ENCODE measurements at regions not wholly inside any gene's neighbourhood (a gene's known extent, or its start where the extent isn't known, plus 50 kb on each side); places are given as distances from the start of the nearest gene placed in this dataset.

DNA sequence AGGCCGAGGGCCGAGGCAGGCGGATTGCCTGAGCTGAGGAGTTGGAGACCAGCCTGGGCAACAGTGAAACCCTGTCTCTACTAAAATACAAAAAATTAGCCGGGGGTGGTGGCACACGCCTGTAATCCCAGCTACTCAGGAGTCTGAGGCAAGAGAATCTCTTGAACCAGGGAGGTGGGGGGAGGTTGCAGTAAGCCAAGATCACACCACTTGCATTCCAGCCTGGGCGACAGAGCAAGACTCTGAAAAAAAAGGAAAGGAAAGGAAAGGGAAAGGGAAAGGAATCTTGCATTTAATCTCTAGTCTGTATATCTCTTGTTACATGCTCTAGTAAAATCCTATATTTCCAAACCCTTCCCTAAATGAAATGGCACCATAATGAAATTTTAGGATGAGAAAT lies 328.3 kb upstream of the ADGRL2 start:
- Mint-ChIP-seq H3K9me3 (peaks cover 2 to 21% (median 4%) of the 10 kb centered on the region in 5 donors), H3K27ac (no peak overlapping the region), H3K4me3 (peak overlapping the region in 1 of 7 donors; percentile 40), H3K4me1 (no peaks in the 10 kb centered on the region), H3K36me3 (no peaks in the 10 kb centered on the region), H3K27me3 (peaks cover 0 to 1% of the 10 kb centered on the region in 2 donors)
- CTCF ChIA-PET, result no interaction called here
- POLR2A ChIA-PET, result no interaction called here
- no peak overlapping the region for H3K27ac ChIP-seq (ENCODE audit: low read depth, low read length)
- H3K27me3 ChIP-seq (ENCODE audit: insufficient read depth, low read length, poor library complexity, severe bottlenecking), result no peaks in the 10 kb centered on the region
- H3K36me3 ChIP-seq (ENCODE audit: insufficient read depth, low read length), result no peaks in the 10 kb centered on the region
- no peak overlapping the region for H3K4me3 ChIP-seq (ENCODE audit: low read length)
- H3K4me1 ChIP-seq (ENCODE audit: insufficient read depth, low read length), result no peaks in the 10 kb centered on the region
- H3K9me3 ChIP-seq (ENCODE audit: low read length), result no peaks in the 10 kb centered on the region
- DNase-seq, result no peak

DNA sequence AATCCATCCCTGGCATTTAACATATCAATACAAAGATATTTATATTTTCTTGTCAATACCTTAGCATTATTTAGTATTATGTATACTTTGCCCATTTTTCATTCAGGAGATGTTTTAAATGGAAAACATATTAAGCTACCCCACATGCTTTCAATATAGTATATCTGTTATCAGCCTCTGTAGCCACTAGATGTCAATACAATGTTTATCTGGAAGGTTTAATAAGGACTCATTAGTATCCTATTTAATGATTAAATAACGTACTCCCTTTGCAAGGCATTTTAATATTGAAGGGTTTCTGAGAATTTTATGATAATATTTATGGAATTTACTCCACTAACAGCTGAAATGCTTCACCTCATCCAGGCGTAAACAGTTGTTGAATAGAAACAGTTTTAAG lies 329.5 kb upstream of the ADGRL2 start:
- H3K27ac Mint-ChIP-seq, result no peak overlapping the region
- no peaks in the 10 kb centered on the region for H3K9me3 ChIP-seq (ENCODE audit: low read length)
- ChIA-PET POLR2A (no interaction called here), CTCF (no interaction called here)
- H3K4me1 Mint-ChIP-seq, result no peaks in the 10 kb centered on the region
- no peak overlapping the region for H3K4me3 Mint-ChIP-seq
- no peak overlapping the region for H3K27ac ChIP-seq (ENCODE audit: low read depth, low read length)
- H3K36me3 Mint-ChIP-seq, result no peaks in the 10 kb centered on the region
- H3K27me3 Mint-ChIP-seq, result peaks cover 0 to 1% of the 10 kb centered on the region in 2 donors
- DNase-seq, result no peak
- no peaks in the 10 kb centered on the region for H3K27me3 ChIP-seq (ENCODE audit: insufficient read depth, low read length, poor library complexity, severe bottlenecking)
- no peak overlapping the region for H3K4me3 ChIP-seq (ENCODE audit: low read length)
- H3K36me3 ChIP-seq (ENCODE audit: insufficient read depth, low read length), result no peaks in the 10 kb centered on the region
- no peaks in the 10 kb centered on the region for H3K4me1 ChIP-seq (ENCODE audit: insufficient read depth, low read length)
- H3K9me3 Mint-ChIP-seq, result peaks cover 0 to 16% (median 7%) of the 10 kb centered on the region in 5 donors

DNA sequence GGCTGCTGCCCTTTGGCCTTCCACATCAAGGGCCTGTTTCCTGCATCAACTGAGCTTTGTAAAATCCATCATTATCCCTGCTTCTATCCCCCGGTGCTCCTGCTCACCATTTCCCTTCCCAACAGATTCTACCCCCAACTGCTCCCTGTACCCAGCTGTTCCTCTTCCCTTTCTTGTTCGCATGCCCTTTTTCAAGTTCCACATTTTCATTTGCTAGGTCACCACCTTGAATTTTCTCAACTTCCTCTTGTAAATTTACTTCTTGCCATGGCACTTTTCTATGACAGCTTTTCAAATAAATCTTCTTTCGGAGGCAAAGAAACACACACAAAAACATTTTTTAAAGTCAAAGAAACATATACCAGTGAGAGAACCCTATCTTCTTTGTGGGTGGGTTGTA lies 330.5 kb upstream of the ADGRL2 start:
- H3K27me3 Mint-ChIP-seq, result no peaks in the 10 kb centered on the region

DNA sequence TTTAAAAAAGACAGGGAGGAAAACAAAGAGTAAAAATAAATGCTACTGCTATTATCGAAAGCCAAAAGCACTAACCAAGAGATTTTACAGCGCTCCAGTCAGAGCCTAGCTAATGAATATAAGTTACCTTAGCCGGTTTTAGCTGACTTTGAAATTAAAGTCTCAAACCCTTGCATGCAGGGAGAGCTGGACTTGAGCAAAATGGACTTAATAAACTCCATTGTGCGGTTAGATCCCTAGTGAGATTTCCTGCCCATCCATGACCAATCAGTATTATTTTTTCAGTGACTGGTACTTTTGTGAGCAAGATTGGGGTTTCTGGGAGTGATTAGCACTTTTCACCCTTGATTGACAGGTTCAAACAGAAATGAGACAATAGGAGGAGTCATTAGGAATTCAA lies 333.4 kb upstream of the ADGRL2 start:
- Histone ChIP-seq H3K36me3 (ENCODE audit: insufficient read depth, low read length) (no peaks in the 10 kb centered on the region), H3K27me3 (ENCODE audit: insufficient read depth, low read length, poor library complexity, severe bottlenecking) (no peaks in the 10 kb centered on the region), H3K27ac (ENCODE audit: low read depth, low read length) (no peak overlapping the region), H3K4me1 (ENCODE audit: insufficient read depth, low read length) (no peaks in the 10 kb centered on the region), H3K4me3 (ENCODE audit: low read length) (no peak overlapping the region), H3K9me3 (ENCODE audit: low read length) (no peaks in the 10 kb centered on the region)
- Mint-ChIP-seq H3K4me3 (no peak overlapping the region), H3K9me3 (peaks cover 0 to 9% (median 0%) of the 10 kb centered on the region in 5 donors), H3K27me3 (no peaks in the 10 kb centered on the region), H3K36me3 (no peaks in the 10 kb centered on the region), H3K27ac (no peak overlapping the region), H3K4me1 (no peaks in the 10 kb centered on the region)
- POLR2A ChIA-PET, result no interaction called here
- no peak for DNase-seq
- CTCF ChIA-PET, result no interaction called here

More for the DNA sequence above, 330.5 kb upstream of the ADGRL2 start:
- POLR2A ChIA-PET, result no interaction called here
- no peak overlapping the region for H3K27ac ChIP-seq (ENCODE audit: low read depth, low read length)
- no peaks in the 10 kb centered on the region for H3K4me1 Mint-ChIP-seq
- CTCF ChIA-PET, result no interaction called here
- H3K27me3 ChIP-seq (ENCODE audit: insufficient read depth, low read length, poor library complexity, severe bottlenecking), result no peaks in the 10 kb centered on the region
- no peak overlapping the region for H3K27ac Mint-ChIP-seq
- H3K4me3 Mint-ChIP-seq, result no peak overlapping the region
- DNase-seq, result no peak
- no peaks in the 10 kb centered on the region for H3K36me3 Mint-ChIP-seq
- H3K4me1 ChIP-seq (ENCODE audit: insufficient read depth, low read length), result no peaks in the 10 kb centered on the region
- no peaks in the 10 kb centered on the region for H3K9me3 ChIP-seq (ENCODE audit: low read length)
- peaks cover 0 to 10% (median 4%) of the 10 kb centered on the region in 5 donors for H3K9me3 Mint-ChIP-seq
- H3K4me3 ChIP-seq (ENCODE audit: low read length), result no peak overlapping the region
- no peaks in the 10 kb centered on the region for H3K36me3 ChIP-seq (ENCODE audit: insufficient read depth, low read length)

DNA sequence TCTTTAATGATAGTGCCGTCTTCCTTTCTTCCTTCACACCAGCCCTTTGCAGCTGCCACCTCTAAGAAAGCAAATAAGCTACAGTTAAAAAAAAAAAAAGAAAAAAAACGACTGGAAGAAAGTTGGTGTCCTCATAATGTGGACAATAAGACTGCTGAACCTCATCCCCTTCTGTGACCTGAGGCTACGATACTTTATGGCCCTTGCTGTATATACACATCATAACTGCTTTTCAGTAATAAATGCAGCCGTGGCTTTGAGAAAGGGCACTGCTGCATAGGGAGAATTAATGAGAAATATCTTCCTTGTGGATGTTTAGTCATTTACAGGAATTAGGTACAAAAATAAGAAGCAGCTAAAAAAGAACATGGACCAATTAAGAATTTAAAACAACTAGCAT lies 333.8 kb upstream of the ADGRL2 start:
- POLR2A ChIA-PET, result no interaction called here
- Mint-ChIP-seq H3K9me3 (peaks cover 0 to 9% (median under 1%) of the 10 kb centered on the region in 5 donors), H3K27me3 (no peaks in the 10 kb centered on the region), H3K27ac (no peak overlapping the region), H3K4me1 (no peaks in the 10 kb centered on the region), H3K4me3 (no peak overlapping the region), H3K36me3 (no peaks in the 10 kb centered on the region)
- CTCF ChIA-PET, result no interaction called here
- no peaks in the 10 kb centered on the region for H3K4me1 ChIP-seq (ENCODE audit: insufficient read depth, low read length)
- DNase-seq, result no peak
- no peak overlapping the region for H3K27ac ChIP-seq (ENCODE audit: low read depth, low read length)
- no peaks in the 10 kb centered on the region for H3K9me3 ChIP-seq (ENCODE audit: low read length)
- no peak overlapping the region for H3K4me3 ChIP-seq (ENCODE audit: low read length)
- no peaks in the 10 kb centered on the region for H3K36me3 ChIP-seq (ENCODE audit: insufficient read depth, low read length)
- H3K27me3 ChIP-seq (ENCODE audit: insufficient read depth, low read length, poor library complexity, severe bottlenecking), result no peaks in the 10 kb centered on the region

DNA sequence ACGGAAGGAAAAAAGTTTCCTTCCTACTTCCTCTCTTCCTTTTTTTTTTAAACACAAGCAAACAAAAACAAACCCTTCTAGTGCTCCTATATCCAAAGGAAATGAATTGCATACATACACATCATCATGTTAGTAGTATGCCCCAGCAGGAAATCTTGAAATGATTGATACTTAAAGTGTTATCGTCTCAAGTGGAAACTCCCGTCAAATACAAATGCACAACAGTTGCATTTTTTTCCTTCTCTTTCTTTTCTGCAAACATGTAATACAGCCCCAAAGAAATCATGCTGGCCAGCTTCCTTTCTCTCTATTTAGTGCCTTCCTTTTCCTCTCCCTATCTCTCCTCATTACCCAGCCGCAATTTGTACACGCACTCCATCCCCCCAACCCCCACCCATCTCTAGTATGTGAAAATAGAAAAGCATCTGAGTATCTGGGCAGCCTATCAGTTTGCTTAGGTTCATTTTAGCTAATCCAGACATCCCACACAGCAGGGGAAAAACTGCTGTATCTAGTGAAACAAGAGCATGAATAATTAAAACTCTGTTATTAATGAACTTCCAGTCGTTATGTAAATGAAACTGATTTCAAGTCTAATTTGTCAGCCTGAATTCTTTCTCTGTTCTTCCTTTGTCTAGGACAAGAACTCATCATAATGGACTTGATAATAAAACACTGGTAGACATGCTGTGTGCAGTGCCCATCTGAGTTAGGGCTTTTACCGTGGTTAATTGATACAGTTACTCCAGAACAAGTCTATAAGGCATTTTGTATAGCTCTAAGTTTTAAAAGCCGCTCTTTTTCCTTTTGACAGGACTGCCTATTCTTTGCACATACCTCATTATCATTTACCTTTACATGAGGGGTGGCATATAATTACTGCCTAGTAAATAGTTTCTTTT lies 336.5 kb upstream of the ADGRL2 start:
- Histone ChIP-seq H3K4me1 (ENCODE audit: insufficient read depth, low read length) (no peaks in the 10 kb centered on the region), H3K4me3 (ENCODE audit: low read length) (no peak overlapping the region), H3K27me3 (ENCODE audit: insufficient read depth, low read length, poor library complexity, severe bottlenecking) (no peaks in the 10 kb centered on the region), H3K36me3 (ENCODE audit: insufficient read depth, low read length) (no peaks in the 10 kb centered on the region), H3K9me3 (ENCODE audit: low read length) (no peaks in the 10 kb centered on the region), H3K27ac (ENCODE audit: low read depth, low read length) (no peak overlapping the region)
- Mint-ChIP-seq H3K9me3 (peaks cover under 1 to 15% (median 7%) of the 10 kb centered on the region in 5 donors), H3K36me3 (no peaks in the 10 kb centered on the region), H3K27me3 (no peaks in the 10 kb centered on the region), H3K4me3 (no peak overlapping the region), H3K27ac (no peak overlapping the region), H3K4me1 (no peaks in the 10 kb centered on the region)
- CTCF ChIA-PET, result no interaction called here
- POLR2A ChIA-PET, result no interaction called here
- no peak for DNase-seq

DNA sequence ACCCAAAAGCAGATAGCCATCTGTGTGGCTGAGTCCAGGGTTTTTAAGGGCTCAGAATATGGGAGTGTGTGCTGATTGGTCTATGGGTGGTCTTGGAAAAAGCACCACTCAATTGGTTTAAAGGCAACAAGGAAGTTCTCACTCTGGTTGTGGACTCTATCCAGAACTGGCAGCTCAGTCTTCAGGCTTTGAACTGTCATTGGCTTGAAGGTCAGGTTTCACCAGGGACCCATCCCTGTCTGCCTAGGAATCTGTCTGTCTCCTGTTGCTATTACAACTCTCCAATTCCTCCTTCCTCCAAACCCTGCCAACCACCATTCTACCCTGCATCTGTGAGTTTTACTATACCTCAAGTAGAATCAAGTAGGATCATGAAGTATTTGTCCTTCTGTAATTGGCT lies 341.7 kb upstream of the ADGRL2 start:
- Histone ChIP-seq H3K27ac (ENCODE audit: low read depth, low read length) (no peak overlapping the region), H3K4me3 (ENCODE audit: low read length) (no peak overlapping the region), H3K27me3 (ENCODE audit: insufficient read depth, low read length, poor library complexity, severe bottlenecking) (no peaks in the 10 kb centered on the region), H3K4me1 (ENCODE audit: insufficient read depth, low read length) (no peaks in the 10 kb centered on the region), H3K36me3 (ENCODE audit: insufficient read depth, low read length) (no peaks in the 10 kb centered on the region), H3K9me3 (ENCODE audit: low read length) (no peaks in the 10 kb centered on the region)
- Mint-ChIP-seq H3K27me3 (no peaks in the 10 kb centered on the region), H3K36me3 (no peaks in the 10 kb centered on the region), H3K9me3 (peaks cover 3 to 15% (median 14%) of the 10 kb centered on the region in 5 donors), H3K4me3 (no peak overlapping the region), H3K27ac (no peak overlapping the region), H3K4me1 (no peaks in the 10 kb centered on the region)
- ChIA-PET CTCF (no interaction called here), POLR2A (no interaction called here)
- no peak for DNase-seq

DNA sequence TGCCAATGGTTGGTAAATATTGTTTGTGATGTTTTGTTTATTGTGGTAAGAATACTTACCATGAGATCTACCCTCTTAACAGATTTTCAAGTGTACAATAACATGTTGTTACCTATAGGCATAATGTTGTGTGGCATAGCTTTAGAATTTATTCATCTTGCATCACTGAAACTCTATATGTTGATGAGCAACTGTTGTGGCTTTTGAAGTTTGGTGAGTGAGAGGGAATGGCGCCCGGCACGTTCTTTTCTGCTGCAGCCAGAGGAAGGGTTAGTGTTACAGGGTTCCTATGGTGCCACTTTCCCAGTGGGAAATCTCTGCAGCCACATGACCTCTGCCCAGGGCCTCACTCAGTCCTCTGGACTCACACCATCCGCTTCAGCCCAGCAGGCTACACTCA lies 342.5 kb upstream of the ADGRL2 start:
- Mint-ChIP-seq H3K36me3 (no peaks in the 10 kb centered on the region), H3K27ac (no peak overlapping the region), H3K27me3 (no peaks in the 10 kb centered on the region), H3K4me1 (no peaks in the 10 kb centered on the region), H3K9me3 (peaks cover 3 to 22% (median 14%) of the 10 kb centered on the region in 5 donors), H3K4me3 (no peak overlapping the region)
- no peak overlapping the region for H3K4me3 ChIP-seq (ENCODE audit: low read length)
- ChIA-PET POLR2A (no interaction called here), CTCF (no interaction called here)
- no peaks in the 10 kb centered on the region for H3K9me3 ChIP-seq (ENCODE audit: low read length)
- DNase-seq, result no peak
- H3K27ac ChIP-seq (ENCODE audit: low read depth, low read length), result no peak overlapping the region
- H3K4me1 ChIP-seq (ENCODE audit: insufficient read depth, low read length), result no peaks in the 10 kb centered on the region
- H3K27me3 ChIP-seq (ENCODE audit: insufficient read depth, low read length, poor library complexity, severe bottlenecking), result no peaks in the 10 kb centered on the region
- H3K36me3 ChIP-seq (ENCODE audit: insufficient read depth, low read length), result no peaks in the 10 kb centered on the region
